ENCODE measurements at regions not wholly inside any gene's neighbourhood (a gene's known extent, or its start where the extent isn't known, plus 50 kb on each side); places are given as distances from the start of the nearest gene placed in this dataset.

- H3K27ac ChIP-seq = no peak overlapping the region
- TF ChIP-seq ZFX (IDR thresholded peaks at IDR 0.05; ENCODE audit: borderline replicate concordance) = no peak
- TF ChIP-seq CTCF (IDR thresholded peaks at IDR 0.05) = no peak
Observed at GRCh38 chr6:150761771-150762170, 103.7 kb upstream of the MTHFD1L start.

GRCh38 chr6:150764334-150765066 is 101.0 kb upstream of the MTHFD1L start:
- no peak overlapping the region for H3K27ac ChIP-seq
- TF ChIP-seq CTCF (IDR thresholded peaks at IDR 0.05) (no peak), ZFX (IDR thresholded peaks at IDR 0.05; ENCODE audit: borderline replicate concordance) (no peak)

GRCh38 chr6:150765067-150765764 is 100.3 kb upstream of the MTHFD1L start:
- TF ChIP-seq CTCF (IDR thresholded peaks at IDR 0.05) = no peak
- no peak for TF ChIP-seq ZFX (IDR thresholded peaks at IDR 0.05; ENCODE audit: borderline replicate concordance)
- H3K27ac ChIP-seq = no peak overlapping the region

GRCh38 chr6:150766201-150766997 is 99.1 kb upstream of the MTHFD1L start:
- H3K27ac ChIP-seq = no peak overlapping the region
- TF ChIP-seq ZFX (IDR thresholded peaks at IDR 0.05; ENCODE audit: borderline replicate concordance) (no peak), CTCF (IDR thresholded peaks at IDR 0.05) (no peak)

GRCh38 chr6:150767161-150767560 is 98.3 kb upstream of the MTHFD1L start:
- no peak overlapping the region for H3K27ac ChIP-seq
- TF ChIP-seq CTCF (IDR thresholded peaks at IDR 0.05) = no peak
- no peak for TF ChIP-seq ZFX (IDR thresholded peaks at IDR 0.05; ENCODE audit: borderline replicate concordance)

GRCh38 chr6:150767571-150768018 is 97.9 kb upstream of the MTHFD1L start:
- H3K27ac ChIP-seq = no peak overlapping the region
- no peak for TF ChIP-seq CTCF (IDR thresholded peaks at IDR 0.05)
- no peak for TF ChIP-seq ZFX (IDR thresholded peaks at IDR 0.05; ENCODE audit: borderline replicate concordance)
